D721Med (cell line): ENCODE measurements at regions not wholly inside any gene's neighbourhood (a gene's known extent, or its start where the extent isn't known, plus 50 kb on each side); places are given as distances from the start of the nearest gene placed in this dataset.
"Not testable (repeated sequence)": the region's sequence is repeated elsewhere in the genome, so short reads cannot be mapped to it uniquely, and the experiment has no call there.

Experiments
- DNase-seq: peaks from one replicate; pipeline ENCODE4 v3.0.0; 2011; ENCODE audit warnings: low spot score; ENCODE audit not compliant: insufficient read length
- FAIRE-seq: peaks from 2 replicates; lab custom pipeline; 2011; peaks lifted over from hg19 to GRCh38; lab: Jason Lieb, UNC
- TF ChIP-seq, protein P1 (sequence below): IDR thresholded peaks from 2 replicates; pipeline ENCODE4 v1.5.1; 2012; ENCODE audit warnings: mild to moderate bottlenecking, control low read depth; ENCODE audit not compliant: insufficient read depth; ENCODE audit errors: missing control alignments

DNA sequence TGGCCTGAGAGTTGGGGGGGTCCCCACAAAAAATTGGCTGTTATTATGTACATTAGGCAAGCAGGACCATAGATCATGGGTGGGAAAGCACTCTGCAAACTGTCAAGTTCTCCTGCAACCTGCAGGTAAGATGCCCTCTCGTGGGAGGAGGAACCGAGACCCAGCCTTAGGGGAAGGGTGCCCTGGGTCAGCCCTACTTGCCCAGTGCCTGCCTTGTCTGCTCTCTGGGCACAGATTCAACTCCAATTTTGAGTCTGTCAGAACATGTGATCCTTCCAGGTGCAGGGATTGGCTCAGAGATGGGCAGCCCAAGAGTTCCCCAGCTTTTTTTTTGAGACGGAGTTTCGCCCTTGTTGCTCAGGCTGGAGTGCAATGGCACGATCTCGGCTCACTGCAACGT, 99.2 kb downstream of the PLXNA1 start:
- TF ChIP-seq, protein P1, sequence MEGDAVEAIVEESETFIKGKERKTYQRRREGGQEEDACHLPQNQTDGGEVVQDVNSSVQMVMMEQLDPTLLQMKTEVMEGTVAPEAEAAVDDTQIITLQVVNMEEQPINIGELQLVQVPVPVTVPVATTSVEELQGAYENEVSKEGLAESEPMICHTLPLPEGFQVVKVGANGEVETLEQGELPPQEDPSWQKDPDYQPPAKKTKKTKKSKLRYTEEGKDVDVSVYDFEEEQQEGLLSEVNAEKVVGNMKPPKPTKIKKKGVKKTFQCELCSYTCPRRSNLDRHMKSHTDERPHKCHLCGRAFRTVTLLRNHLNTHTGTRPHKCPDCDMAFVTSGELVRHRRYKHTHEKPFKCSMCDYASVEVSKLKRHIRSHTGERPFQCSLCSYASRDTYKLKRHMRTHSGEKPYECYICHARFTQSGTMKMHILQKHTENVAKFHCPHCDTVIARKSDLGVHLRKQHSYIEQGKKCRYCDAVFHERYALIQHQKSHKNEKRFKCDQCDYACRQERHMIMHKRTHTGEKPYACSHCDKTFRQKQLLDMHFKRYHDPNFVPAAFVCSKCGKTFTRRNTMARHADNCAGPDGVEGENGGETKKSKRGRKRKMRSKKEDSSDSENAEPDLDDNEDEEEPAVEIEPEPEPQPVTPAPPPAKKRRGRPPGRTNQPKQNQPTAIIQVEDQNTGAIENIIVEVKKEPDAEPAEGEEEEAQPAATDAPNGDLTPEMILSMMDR = no peak
- FAIRE-seq (no peak), DNase-seq (no peak)

GRCh38 chr3:127083778-127084397, 101.0 kb downstream of the PLXNA1 start:
- FAIRE-seq (no peak), DNase-seq (no peak)
- TF ChIP-seq, protein P1 = no peak

- FAIRE-seq (no peak), DNase-seq (no peak)
- TF ChIP-seq, protein P1 = no peak
Observed at GRCh38 chr3:127084401-127084990, 101.6 kb downstream of the PLXNA1 start.

- TF ChIP-seq, protein P1 = no peak
- DNase-seq (no peak), FAIRE-seq (no peak)
Observed at GRCh38 chr3:127085576-127085975, 102.7 kb downstream of the PLXNA1 start.

- not testable (repeated sequence) for DNase-seq, FAIRE-seq
Observed at GRCh38 chr3:127086591-127086990, 103.7 kb downstream of the PLXNA1 start.

DNA sequence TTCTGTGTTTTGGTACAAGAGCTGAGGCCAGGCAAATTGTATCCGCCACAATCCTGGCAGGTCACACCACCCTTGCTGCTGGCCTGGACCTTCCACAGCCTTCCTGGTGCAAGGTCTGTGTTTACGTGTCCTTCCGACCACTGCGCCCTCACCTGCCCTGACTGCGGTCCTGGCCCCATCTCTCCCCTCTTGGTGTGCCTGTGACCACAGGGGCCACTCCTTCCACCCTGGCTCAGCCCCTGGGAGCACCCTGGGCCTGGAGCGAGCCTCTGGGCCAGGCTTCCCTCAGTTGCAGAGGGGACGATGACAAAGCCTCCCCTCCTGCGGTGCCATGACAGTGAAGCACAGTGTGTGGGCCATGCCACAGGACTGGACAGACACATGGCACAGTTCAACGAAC, 104.5 kb downstream of the PLXNA1 start:
- TF ChIP-seq, protein P1 = no peak
- FAIRE-seq (no peak), DNase-seq (no peak)

GRCh38 chr3:127088511-127089351, 104.2 kb upstream of the PRR23E start:
- TF ChIP-seq, protein P1 = no peak
- FAIRE-seq = no peak
- no peak for DNase-seq
